HG02938 (cell line): ENCODE measurements at regions not wholly inside any gene's neighbourhood (a gene's known extent, or its start where the extent isn't known, plus 50 kb on each side); places are given as distances from the start of the nearest gene placed in this dataset.

Experiments
- ATAC-seq: cut with Tn5 transposase; IDR thresholded peaks from one replicate; pipeline ENCODE4 v1.9.1; 2021; ENCODE audit warnings: mild to moderate bottlenecking, moderate library complexity; ENCODE audit not compliant: unreplicated experiment

DNA sequence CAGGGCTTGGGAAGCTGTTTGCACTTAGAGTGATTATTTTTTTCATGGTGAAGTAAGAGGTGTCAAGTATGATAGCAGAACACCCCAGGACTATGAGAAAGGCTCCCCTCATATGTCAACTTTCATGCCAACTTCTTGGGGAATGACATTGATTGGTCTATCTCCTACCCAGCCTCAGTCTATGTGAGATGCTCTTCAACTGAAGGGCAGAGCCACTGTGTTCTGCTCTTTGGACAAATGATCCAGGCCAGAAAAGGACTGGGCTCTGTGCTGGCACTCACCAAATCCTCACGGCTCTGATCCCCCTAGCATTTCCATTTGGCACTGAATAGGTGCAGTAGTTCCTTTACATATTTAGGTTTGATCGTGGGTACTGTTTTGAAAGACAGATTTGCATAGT lies 151.1 kb downstream of the DMRT2 start:
- ATAC-seq: no peak

DNA sequence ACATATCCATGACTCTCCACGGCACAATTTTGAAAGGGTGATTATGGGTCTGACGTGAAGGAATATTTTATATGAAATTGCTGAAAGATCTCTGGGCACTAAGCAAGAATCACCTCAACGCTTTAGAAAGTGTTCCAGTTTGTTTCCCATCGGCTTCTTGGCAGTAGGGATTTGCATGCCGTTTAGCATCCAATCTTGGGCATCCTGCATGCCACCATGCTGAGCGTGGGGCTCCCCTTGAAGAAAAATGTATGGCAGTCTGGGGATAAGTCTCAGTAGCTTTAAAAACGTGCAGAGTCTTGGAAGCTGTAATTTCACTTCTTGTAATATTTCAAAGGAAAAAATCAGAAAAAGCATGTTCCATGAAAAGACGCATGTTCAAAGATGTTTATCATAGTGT lies 151.7 kb downstream of the DMRT2 start:
- ATAC-seq: no peak

DNA sequence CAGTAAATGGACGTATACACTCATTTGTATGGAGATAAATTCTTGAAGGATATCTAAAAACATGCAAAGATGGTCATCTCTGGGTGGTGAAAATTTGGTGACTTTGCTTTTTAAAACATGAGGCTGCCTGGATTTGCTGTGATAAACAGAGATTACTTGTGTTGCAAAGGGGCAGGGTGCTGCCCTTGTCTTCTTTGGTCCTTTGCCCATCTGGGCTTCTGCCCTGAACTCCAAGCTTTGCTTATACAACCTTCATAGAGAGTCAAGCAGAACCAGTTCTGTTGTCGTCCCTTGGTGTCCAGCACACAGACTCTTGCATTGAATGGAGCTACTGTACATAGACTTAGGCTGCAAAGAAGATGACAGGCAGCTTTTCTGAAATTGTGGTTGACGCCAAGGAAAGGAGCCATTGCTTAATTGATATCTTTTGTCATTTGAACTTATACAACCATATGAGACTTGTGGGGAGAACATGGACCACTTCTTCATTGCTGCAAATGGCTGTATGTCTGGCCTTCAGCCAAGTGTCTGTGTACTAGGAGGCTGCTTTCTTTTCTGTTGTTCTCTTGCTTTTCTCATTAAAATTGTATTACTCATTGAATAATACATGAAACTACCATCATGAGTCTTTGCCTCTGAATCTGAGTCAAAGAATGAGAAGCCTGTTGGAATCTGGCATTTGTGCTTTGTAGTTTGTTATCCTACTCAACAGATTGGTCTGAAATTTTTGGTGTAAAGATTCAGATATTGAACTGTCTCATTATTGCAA lies 152.5 kb downstream of the DMRT2 start:
- no peak for ATAC-seq

DNA sequence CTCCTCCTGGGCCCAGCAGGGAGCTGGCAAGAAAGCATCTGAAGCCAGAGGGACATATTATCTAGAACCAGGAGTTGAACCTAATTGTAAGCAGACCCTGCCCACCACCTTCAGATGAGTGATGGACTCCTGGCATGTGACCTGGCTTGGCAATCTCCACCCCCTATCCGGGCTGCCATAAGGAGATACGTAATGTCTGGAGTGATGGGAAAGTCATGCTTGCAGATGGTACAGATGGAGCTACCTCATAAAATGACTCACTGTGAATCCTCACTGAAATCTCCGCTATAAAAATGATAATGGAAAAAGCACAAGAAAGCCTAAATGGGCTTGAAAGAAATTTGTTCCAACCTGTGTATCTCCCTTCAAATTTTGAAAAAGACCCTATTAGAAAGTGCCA lies 157.5 kb downstream of the DMRT2 start:
- ATAC-seq: no peak

DNA sequence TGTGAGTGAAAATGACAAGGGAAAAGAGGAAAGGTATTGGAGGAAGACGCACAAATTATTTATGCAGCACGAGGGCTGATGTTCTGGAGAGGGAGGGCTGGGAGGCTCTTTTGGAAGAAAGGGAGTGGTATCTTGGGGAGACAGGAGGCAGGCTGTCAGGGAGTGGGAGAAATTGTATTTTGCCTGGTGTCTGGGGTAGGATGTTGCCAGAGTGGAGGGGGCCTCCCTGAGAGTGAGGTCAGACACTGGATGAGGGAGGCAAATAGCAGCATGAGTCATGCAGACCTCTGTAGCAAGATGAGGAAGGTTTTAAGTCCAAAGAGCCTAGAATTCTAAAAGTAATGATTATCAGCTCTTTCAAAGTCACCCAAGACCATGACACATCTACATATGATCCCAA lies 158.0 kb downstream of the DMRT2 start:
- ATAC-seq: no peak

DNA sequence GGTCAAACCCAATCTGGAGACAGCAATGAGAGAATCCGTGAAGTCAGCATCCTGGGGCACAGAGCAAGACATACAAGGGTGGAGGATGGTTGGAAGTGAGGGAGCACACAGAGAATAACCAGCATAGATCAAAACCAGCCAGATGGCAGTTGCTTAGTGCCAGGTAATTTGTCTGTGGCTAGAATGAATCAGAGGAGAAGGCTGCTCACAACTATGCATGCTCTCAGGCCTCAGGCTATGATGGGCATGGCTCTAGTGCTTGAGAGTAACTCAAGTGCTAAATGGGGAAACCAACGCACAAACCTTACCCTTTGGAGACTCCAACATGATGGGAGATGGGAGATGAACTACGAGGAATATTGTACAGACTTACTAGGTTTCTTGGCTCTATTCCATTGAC lies 160.8 kb downstream of the DMRT2 start:
- no peak for ATAC-seq

DNA sequence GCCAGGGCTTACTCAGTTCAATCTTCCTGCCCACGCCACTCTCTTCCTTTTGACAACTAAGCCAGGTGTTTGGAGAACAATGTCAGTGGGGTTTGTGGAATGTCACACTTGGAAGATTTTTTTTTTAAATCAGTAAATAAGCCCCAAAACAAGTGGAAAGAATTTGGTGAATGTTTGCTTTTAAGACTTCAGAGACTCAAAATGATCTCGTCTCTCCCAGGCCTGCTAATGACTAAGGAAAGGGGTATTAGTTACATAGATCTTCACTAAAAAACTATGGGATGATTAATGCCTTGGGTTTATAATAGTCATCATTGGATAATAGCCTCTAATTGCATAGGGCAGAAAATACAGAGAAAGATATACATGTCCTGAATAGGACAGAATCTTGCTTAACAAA lies 166.4 kb downstream of the DMRT2 start:
- ATAC-seq: no peak

DNA sequence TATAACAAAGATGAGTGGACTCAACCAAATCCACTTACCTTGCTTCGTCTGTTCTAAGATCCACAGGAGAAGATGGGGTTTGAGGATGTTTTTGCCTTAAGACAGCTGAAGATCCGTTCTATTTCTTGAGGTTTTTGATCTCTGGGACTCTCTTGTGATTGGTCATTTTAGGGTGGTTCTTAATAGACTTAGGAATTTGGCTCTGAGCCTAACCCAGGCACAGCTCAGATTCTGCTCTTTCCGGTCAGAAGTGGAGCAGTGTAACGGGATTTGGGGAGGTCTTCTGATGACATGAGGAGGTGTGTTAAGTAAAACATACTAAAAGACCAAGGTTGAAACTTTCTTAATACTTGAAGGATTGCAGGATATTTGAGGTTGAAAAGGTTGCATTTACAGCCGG lies 166.9 kb downstream of the DMRT2 start:
- ATAC-seq: no peak

DNA sequence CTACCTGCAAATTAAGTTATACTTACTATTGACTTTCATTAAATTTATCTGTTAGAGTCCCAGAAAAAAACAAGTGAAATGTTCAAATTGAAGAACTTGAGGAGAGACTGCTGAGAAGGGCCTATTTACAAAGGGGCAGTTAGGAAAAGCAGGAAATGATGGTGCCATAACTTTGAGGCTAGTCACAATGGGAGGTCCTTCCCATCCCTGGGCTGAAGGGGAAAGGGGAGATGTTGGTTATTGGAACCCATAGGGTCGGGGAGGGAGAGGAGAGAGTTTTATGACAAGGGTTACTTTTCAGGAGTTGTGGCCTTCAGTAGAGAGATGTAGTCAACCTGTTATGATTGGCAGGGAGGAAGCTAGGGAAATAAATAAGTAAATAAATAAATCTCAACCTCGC lies 169.1 kb downstream of the DMRT2 start:
- no peak for ATAC-seq

DNA sequence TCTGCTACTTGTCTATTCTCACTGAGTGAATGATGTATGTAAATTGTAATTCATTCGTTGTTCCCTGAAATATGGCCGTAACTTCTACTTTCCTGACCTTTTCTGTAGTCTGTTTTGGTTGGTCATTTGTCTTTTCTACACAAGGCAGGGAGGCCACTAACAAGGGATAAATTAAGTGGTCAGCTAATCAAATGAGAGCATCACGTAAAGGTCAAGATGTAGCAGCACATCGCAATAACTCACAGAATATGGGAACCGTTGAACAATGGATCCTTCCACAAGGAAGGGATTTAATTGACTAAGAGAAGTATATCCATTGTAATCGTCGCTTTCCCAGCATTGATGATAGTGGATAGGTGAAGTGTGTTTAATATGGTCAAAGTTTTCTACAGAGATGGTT lies 171.1 kb downstream of the DMRT2 start:
- ATAC-seq: no peak

DNA sequence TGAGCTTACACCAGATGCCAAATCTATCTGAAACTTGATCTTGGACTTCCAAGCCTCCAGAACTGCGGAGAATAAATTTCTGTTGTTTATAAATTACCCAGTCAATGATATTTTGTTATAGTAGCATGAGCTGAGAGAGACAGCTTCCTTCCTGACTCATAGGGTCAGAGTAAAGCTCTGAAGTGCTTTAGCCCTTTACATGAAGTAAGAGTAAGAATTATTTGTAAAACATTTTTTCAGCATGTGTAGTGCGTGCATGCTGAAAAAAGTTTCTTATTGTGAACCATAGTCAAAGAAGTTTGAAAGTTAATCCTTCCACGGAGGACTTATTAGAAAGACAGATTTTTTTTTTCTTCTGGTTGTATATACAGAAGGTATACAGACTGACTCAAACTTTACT lies 172.4 kb downstream of the DMRT2 start:
- no peak for ATAC-seq

DNA sequence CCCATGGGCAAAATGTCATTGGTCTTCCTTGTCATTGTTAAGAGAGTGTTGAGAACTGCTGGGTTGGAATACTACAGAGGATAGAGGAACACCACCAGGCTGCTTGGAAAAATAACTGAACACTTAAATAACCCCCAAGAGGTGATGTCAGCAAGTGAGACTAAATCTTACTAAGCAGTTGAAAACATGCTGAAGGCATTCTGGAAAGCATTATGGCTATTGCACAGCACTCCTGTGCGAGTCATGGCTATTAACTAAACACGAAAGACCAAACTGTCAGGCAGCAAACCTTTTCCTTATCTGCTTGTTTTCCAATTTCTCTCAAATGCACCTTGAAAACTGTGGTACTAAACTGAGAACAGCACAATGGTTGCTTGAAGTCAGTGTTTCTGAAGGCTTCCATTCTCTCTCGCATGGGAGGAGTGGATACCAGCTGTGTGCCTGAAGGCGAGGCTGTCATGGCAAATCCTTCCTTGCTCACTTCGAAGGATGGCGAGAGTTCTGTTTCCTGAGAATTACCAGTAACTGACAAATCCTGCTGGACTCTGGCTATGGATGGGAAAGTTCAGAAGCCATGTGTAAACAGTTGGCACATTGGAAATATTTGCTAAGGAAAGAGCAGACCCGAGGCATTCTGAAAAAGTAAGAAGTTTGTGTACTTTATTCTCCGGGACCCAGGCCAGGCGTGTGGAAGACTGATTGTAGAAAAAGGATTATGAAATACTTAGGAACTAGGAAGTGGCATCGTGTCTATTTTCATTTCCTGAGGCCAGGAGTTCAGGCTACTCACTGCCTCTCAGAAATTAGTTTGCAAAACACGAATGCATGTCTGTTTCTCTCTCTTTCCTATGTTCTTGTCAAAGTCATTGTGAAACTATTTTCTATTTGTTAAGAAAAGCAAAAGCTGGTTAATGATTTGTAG lies 182.1 kb downstream of the DMRT2 start:
- peak; percentile 90 for ATAC-seq

DNA sequence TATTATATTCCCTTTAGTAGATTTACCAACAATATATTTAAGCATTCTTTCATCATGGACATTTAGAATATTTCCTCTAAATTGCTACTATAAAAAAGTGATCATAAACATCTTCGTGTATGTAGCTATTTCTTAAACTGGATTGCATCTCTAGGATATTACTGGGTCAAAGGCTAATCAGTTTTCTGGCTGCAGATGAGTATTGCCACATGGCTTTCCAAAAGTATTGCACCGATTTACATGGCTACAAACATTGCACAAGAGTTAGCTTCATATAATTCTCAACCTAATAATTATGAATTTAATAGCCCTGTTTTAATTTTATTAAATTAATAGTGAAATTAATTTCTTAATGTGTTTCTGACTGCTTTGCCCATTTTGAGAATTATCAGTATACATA lies 183.4 kb downstream of the DMRT2 start:
- no peak for ATAC-seq

DNA sequence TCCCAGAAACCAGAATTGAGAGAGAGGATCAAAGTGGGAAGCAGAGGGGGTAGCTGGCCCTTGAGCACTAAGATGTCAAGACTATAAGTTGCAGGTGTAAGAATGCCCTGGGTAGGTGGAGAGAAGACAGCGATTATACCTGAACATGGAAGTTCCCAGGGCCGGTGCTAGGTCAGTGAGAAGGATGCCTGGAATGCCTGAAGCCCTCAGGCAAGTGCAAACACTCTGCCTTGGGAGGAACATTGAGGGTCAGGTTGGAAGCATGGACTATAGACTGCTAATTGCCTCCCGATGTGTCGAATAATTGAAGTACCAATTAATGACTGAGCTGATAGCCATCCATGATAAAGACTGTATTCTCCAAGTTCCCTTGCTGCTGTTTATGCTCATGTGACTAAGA lies 185.5 kb downstream of the DMRT2 start:
- ATAC-seq: no peak

DNA sequence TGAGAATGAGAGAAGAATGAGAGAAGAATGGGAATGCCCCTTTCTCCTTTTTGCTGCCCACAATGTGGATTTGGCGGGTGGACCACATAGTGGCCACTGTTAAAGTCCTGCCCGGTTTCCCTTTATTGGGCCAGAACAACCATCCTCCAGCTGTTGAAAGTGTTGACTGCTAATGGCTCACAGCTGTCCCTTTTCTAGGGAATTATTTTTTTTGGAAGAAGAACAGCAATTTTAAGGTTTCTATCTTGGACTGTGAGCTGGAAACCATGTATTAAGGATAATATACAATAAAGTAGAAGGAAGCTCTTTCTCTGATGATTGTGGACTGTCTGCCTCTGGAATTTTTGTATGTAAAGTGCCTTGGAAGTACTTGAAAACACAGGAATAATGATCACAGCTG lies 185.9 kb downstream of the DMRT2 start:
- no peak for ATAC-seq

DNA sequence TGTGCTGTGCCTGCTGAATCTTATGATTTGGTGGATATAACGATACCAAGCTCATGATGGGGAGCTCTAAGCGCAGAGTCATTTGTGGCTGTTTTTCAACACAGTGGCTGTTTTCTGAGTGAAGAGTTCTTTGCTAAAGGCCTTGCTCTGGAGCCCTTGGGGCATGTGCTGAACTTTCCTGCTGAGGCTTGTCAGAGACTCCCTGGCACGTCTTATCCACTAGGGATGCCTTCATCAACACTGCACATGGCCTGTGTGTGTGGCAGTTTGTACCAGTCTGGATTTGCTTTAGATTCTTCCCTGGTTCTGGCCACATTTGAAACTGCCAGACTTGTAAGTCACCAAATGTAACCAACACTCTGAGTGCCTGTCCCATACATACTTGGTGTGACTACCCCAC lies 188.2 kb downstream of the DMRT2 start:
- no peak for ATAC-seq

DNA sequence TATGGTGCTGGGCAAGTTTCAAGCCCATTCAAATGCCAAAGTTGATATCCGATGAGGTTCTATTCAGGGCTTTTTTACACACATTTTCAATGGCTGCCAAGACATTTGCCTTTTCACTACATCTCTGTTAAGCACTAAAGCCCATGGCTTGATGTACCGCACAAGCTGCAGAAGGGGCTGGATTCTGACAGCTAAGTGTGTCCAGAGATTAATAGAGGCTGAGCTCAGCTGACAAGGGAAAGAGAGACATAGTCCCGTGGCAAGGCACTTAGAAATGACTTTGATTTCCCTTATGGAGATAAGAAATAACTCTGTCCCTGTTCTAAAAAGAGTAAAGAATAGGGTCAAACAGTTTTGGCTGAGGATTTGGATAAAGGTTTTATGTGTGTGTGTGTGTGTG lies 198.6 kb downstream of the DMRT2 start:
- ATAC-seq: no peak

DNA sequence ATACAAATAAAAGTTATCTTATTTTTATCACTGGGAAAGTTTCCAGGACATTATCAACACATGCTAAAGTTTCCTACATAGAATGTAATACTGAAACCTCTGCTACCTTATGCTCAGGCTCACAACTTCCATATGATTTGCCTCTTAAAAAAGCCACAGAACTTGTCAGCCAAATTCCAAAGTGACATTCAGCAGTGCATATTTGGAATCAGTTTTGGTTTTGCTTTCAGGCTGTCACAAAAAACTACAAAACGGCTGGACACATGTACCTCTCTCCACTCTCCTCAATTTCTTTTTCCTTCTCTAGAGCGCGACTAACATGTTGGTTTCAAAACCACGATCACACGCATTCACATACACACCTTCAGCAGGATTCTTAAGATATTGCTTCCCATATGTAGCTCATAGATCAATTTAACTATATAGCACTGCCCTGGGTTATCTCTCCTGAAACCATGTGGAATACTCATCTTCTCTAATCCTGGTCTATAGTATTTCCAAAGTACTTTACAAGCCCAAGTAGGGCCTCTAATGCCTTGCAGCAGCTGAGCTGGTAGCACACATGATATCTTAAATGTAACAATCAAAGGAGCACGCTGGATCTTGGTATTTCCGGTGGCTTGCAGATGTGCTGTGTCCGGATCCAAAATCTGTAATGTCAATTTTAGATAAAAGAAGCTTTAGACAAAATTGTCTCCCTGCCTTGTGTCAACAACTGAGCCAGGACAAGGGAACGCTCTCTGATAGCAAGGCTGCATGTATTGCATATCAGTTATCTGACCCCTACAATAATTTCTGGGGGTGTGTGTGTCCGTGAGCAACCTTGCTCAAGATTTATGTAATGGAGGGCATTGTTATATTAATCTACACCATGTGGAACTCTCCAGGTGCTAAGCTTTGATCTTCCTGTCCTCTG lies 203.2 kb downstream of the DMRT2 start:
- no peak for ATAC-seq

DNA sequence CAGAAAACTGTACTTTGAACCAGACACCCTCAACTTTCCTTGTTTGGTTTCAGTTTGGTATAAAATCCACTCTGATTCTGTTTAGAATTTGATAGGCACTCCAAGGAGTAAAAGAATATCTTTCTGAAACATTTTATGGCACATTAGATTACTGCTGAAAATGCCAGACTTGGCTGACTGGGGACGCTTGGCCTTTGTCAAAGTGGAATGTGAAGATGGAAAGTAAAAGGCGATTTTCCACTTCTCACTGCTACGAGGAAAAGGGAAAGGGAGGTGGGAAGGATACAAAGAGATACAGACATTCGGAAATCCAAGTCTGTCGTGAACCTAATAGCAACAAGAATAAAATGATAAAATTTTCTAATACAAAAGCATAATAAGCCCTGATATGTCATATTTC lies 203.9 kb downstream of the DMRT2 start:
- ATAC-seq: no peak

DNA sequence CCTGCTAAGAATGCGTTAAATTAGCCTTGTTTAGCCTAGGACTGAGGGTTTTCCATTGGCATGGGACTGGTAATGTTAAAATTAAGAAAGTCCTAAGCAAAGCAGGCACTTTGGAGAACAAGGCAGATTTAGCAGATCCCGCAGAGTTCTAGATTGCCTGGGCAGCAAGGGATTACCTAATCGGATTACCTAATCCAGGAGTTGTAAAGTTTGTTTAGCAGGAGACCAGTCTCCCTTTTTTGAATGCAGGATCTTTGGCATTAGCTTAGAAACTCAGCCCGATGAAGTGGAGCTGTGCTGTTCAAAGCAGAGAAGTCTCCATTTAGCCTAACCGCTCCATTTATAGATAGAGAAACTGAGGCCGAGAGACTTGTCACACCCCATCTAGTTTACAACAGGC lies 206.0 kb downstream of the DMRT2 start:
- no peak for ATAC-seq

DNA sequence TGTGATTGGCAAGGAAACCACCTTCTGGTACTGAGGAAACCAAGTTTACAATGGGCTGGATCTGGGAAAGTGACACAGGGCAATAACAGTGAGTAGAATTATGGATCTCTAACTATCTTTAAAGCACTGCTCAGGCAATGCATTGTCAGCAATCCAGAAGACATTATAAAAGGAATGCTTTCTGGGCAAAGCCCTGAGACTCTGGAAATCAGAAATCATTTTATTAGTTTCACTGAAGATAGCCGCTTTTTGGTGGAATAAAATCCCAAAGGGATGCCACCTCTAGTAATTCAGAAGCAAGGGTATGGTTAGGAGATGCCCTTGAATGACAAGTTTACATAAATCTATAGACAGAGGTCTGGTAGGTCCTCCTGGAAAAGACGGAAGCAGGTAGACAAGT lies 211.1 kb downstream of the DMRT2 start:
- ATAC-seq: no peak
